Adipocyte (in vitro differentiated cells): ENCODE measurements at regions not wholly inside any gene's neighbourhood (a gene's known extent, or its start where the extent isn't known, plus 50 kb on each side); places are given as distances from the start of the nearest gene placed in this dataset.

Experiments
- DNase-seq: peaks from one replicate; pipeline ENCODE4 v3.0.0-alpha.2; 2015; ENCODE audit warnings: low read depth
- H3K27me3 ChIP-seq: replicated peaks from 2 replicates; pipeline ENCODE4 v1.7.0; 2013; ENCODE audit warnings: mild to moderate bottlenecking, low read length, moderate library complexity; ENCODE audit not compliant: control insufficient read depth, insufficient read depth
- H3K36me3 ChIP-seq: 2 replicates; pipeline ENCODE4 v1.7.0; 2013; ENCODE audit warnings: low read length, mild to moderate bottlenecking, moderate library complexity; ENCODE audit not compliant: control insufficient read depth, insufficient read depth, severe bottlenecking
- H3K4me1 ChIP-seq: 2 replicates; pipeline ENCODE4 v1.7.0; 2013; ENCODE audit warnings: mild to moderate bottlenecking, low read length, moderate library complexity; ENCODE audit not compliant: control insufficient read depth, insufficient read depth
- H3K4me3 ChIP-seq: 2 replicates; pipeline ENCODE4 v1.7.0; 2013; ENCODE audit warnings: mild to moderate bottlenecking, low read length, moderate library complexity
- H3K9ac ChIP-seq: 2 replicates; pipeline ENCODE4 v1.7.0; 2013; ENCODE audit warnings: mild to moderate bottlenecking, low read length, moderate library complexity
- H3K9me3 ChIP-seq: 2 replicates; pipeline ENCODE4 v1.7.0; 2013; ENCODE audit warnings: mild to moderate bottlenecking, low read length, moderate library complexity; ENCODE audit not compliant: control insufficient read depth

DNA sequence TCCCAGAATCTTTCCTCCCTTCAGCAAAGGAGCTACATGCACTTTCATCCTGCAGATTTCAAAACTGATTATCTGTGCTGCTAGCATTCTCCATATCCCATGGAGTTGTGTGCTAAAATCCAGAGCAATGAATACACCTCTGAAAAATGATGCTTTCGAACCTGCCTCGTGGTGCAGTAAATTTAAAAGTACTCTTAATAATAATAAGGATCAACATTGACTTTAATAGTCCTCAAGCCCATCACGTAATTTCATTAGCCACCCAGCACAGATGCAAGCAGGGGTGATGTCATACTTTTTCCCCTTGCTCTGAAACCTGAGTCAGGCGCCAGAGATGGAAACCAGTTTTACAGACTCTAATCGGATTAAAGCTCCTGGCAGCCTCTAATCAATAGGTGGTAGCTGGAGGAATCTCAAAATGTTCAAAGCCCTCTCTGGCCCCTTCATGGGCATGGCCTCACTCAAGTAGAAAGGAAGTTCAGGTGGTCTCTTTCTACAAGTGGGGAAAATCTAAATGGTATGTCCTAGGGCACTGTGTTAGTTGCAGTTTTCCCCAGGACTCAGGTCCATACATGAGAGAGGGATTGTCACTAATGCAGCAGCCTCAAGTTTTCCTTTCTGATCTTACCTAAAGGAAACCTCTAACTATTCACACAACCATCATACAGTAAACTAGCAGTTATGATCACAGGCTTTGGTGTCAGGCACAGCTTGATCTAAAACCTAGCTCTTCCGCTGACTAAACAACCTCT, 221.6 kb upstream of the SLC30A5 start:
- no peaks in the 10 kb centered on the region for H3K36me3 ChIP-seq
- no peak overlapping the region for H3K9ac ChIP-seq
- DNase-seq = peak; percentile 19
- H3K4me1 ChIP-seq = no peaks in the 10 kb centered on the region
- no peak overlapping the region for H3K4me3 ChIP-seq
- no peaks in the 10 kb centered on the region for H3K27me3 ChIP-seq
- H3K9me3 ChIP-seq = no peaks in the 10 kb centered on the region

DNA sequence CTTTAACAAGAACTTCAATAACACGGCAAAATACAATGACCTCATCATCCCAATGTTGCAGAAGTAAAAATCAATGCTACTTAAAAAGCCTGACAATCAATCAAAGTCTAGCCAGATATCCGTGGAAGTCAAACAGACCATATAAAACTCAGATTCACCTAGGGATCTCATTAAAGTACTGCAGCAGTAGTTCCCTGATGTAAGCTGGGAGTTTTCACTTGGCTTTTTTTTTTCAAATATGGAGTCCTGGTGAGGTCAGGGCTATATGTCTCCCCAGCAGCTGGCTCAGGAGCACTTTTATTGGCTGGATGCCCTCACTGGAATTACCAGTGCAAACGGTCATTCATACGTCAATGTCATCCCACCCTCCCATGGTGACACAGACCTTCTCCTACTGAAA, 220.6 kb upstream of the SLC30A5 start:
- Histone ChIP-seq H3K27me3 (no peaks in the 10 kb centered on the region), H3K4me1 (no peaks in the 10 kb centered on the region), H3K36me3 (no peaks in the 10 kb centered on the region), H3K9me3 (no peaks in the 10 kb centered on the region), H3K9ac (no peak overlapping the region), H3K4me3 (no peak overlapping the region)
- DNase-seq = no peak

DNA sequence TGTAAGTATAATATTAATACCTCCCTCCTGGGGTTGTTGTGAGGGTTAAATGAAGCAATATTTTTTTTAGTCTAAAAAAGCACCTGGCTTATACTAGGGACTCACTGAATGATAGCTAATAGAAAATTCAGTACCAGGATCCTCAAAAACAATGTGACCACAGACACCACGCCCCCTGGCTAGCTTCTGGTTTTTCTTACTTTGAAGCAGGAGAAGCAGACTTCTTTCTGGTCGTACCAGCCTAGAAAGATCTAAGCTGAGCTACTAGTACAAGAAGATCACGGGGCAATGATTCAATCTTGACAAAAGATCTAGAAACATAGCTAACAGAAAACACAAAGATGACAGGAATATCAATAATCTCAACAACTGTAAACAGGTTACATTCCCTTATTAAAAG, 218.5 kb upstream of the SLC30A5 start:
- no peaks in the 10 kb centered on the region for H3K27me3 ChIP-seq
- no peaks in the 10 kb centered on the region for H3K4me1 ChIP-seq
- no peak overlapping the region for H3K4me3 ChIP-seq
- no peaks in the 10 kb centered on the region for H3K36me3 ChIP-seq
- DNase-seq = no peak
- no peaks in the 10 kb centered on the region for H3K9me3 ChIP-seq
- no peak overlapping the region for H3K9ac ChIP-seq

DNA sequence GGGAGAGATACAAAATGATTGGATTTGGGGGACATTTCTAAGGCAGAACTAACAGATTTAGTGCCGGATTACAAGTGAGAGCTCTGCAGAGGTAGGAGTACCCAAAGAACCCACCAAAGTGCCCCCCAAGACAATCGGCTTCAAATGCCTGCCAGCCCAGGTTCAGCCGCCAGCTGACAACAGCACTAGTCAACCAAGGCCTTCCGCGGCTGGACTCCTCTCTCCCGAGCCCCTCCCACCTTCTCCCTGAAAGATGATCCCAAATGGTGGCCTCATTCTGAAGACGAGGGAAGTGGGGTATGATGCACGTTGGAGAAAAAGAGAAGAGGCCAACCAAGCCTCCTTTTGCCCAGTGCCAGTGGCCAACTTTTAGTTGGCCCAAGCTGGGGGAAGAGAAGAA, 210.4 kb upstream of the SLC30A5 start:
- Histone ChIP-seq H3K9ac (no peak overlapping the region), H3K27me3 (no peaks in the 10 kb centered on the region), H3K4me3 (no peak overlapping the region), H3K9me3 (no peaks in the 10 kb centered on the region), H3K4me1 (no peaks in the 10 kb centered on the region), H3K36me3 (no peaks in the 10 kb centered on the region)
- DNase-seq = no peak

DNA sequence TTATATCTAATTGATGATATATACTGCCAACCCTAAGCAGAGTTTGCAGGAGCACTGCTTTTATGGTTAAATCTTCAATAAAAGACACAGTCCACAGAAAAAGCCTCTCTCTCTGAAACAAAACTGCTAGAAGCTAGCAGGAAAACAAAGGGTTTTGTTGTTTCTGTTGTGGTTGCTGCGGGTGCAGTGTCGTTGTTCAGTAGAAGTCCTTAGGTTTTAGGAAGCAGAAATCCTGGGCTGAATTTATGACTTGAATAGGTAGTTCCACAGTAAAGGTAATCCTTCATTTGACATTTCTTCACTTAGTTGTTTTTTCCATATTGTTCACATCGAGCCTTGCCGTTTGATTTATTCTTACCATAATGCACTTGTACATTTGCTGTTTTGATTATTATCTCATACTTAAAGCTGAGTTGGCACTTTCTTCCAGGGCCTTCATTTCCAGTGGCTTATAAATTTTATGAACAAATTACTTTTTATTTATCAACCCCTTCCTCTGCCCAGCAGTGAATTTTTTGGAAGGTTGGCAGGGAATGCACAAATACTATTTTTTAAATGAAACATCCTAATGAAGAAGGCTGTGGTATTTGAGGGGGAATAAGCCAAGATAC, 209.6 kb upstream of the SLC30A5 start:
- DNase-seq = no peak
- H3K4me1 ChIP-seq = no peaks in the 10 kb centered on the region
- no peaks in the 10 kb centered on the region for H3K27me3 ChIP-seq
- H3K9ac ChIP-seq = no peak overlapping the region
- H3K36me3 ChIP-seq = no peaks in the 10 kb centered on the region
- no peak overlapping the region for H3K4me3 ChIP-seq
- H3K9me3 ChIP-seq = no peaks in the 10 kb centered on the region

DNA sequence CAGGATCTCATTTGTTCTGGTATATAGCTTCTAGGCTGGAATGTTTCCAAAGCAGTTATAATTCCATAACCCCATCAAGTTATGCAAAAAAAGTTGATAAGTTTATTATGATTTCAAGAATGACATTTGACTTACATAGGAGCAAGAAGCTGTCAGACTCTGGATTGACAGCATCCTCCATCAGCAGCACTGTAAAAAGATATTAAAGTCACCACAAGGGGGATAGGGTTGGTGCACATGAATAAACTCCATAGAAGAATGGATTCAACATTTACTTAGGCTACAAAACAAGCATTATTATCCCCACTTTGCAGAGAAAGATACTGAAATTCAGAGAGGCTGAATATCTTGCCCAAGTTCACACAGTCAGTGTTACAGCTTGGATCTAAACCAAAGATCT, 208.9 kb upstream of the SLC30A5 start:
- peaks cover 3% of the 10 kb centered on the region for H3K9me3 ChIP-seq
- no peak overlapping the region for H3K9ac ChIP-seq
- peak; percentile 32 for DNase-seq
- no peaks in the 10 kb centered on the region for H3K27me3 ChIP-seq
- H3K4me3 ChIP-seq = no peak overlapping the region
- H3K4me1 ChIP-seq = no peaks in the 10 kb centered on the region
- H3K36me3 ChIP-seq = no peaks in the 10 kb centered on the region

DNA sequence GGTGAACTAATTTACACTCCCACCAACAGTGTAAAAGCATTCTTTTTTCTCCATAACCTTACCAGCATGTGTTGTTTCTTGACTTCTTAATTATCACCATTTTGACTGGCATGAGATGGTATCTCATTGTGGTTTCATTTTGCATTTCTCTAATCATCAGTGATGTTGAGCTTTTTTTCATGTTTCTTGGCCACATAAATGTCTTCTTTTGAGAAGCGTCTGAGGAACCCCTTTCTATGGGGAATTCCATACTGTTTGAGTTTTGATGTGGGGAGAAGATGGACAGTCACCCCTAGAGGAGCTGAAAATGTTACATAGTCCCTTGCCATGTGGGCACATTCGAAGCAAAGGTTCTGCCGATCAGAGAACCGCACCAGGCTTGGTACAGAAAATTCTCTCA, 207.0 kb upstream of the SLC30A5 start:
- H3K9ac ChIP-seq = no peak overlapping the region
- no peak overlapping the region for H3K4me3 ChIP-seq
- H3K36me3 ChIP-seq = no peaks in the 10 kb centered on the region
- DNase-seq = no peak
- peaks cover 3% of the 10 kb centered on the region for H3K9me3 ChIP-seq
- no peaks in the 10 kb centered on the region for H3K4me1 ChIP-seq
- no peaks in the 10 kb centered on the region for H3K27me3 ChIP-seq

DNA sequence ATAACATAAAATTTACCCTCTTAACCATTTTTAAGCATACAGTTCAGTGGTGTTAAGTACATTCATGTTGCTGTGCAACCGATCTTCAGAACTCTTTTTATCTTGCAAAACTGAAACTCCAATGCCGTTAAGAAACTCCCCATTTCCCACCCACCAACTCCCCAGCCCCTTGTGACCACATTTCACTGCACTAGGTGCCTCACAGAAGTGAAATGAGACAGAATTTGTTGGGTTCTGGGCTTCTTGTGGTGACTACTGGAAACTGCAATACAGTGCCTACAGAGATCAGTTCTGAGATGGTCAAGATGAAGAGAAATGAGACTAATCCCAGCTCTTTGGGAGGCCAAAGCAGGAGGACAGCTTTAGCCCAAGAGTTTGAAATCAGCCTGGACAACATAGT, 202.1 kb upstream of the SLC30A5 start:
- no peaks in the 10 kb centered on the region for H3K27me3 ChIP-seq
- H3K4me3 ChIP-seq = no peak overlapping the region
- no peak for DNase-seq
- peaks cover 3% of the 10 kb centered on the region for H3K9me3 ChIP-seq
- H3K36me3 ChIP-seq = no peaks in the 10 kb centered on the region
- H3K4me1 ChIP-seq = peaks cover 5% of the 10 kb centered on the region
- no peak overlapping the region for H3K9ac ChIP-seq

DNA sequence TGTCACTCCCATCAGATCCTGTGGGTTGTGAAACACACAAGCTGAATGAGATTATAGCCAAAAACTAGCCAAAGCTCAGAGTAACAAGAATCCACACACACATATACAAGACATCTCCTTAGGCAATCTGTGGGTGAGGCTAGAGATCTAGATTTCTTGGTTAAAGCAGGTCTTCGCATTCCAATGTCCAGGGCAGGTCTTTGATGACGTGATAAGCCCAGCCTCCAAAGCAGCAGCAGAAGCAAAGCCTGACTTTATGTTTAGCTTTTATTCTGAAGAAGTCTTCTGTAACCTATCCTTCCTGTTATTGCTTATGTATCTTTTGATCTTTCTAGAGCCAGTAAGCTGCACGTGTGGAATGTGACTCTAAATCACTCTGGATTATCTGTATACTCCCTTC, 199.1 kb upstream of the SLC30A5 start:
- Histone ChIP-seq H3K36me3 (no peaks in the 10 kb centered on the region), H3K4me3 (no peak overlapping the region), H3K4me1 (peaks cover 24% of the 10 kb centered on the region), H3K27me3 (no peaks in the 10 kb centered on the region), H3K9me3 (no peaks in the 10 kb centered on the region), H3K9ac (no peak overlapping the region)
- peak; percentile 18 for DNase-seq

DNA sequence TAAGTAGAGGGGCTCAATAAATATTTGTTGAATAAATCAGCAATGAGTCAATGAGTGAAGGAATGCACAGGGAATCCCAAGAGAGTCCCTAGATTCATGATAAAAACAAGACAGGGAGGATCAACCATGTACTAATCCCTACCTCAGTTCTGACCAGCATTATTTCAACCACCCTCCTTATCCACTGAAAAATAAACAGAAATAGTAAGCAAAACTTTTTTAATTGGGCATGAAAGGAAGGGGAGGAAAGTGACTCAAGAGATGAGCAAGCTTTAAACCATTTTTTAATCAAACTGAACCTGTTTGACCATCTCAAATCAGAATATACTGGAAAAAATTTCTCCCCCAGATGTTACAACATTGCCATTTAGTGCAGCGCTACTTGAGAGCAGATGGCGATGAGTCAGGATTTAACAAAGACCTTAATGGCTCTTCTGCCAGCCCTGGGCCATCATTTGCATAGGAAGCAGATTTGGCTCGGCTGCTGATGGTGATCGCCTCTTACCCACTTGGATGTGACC, 194.8 kb upstream of the SLC30A5 start:
- peaks cover 28% of the 10 kb centered on the region for H3K4me1 ChIP-seq
- H3K27me3 ChIP-seq = no peaks in the 10 kb centered on the region
- H3K9me3 ChIP-seq = no peaks in the 10 kb centered on the region
- DNase-seq = peak; percentile 66
- H3K9ac ChIP-seq = peak overlapping the region; percentile 20
- peak overlapping the region; percentile 17 for H3K4me3 ChIP-seq
- no peaks in the 10 kb centered on the region for H3K36me3 ChIP-seq

DNA sequence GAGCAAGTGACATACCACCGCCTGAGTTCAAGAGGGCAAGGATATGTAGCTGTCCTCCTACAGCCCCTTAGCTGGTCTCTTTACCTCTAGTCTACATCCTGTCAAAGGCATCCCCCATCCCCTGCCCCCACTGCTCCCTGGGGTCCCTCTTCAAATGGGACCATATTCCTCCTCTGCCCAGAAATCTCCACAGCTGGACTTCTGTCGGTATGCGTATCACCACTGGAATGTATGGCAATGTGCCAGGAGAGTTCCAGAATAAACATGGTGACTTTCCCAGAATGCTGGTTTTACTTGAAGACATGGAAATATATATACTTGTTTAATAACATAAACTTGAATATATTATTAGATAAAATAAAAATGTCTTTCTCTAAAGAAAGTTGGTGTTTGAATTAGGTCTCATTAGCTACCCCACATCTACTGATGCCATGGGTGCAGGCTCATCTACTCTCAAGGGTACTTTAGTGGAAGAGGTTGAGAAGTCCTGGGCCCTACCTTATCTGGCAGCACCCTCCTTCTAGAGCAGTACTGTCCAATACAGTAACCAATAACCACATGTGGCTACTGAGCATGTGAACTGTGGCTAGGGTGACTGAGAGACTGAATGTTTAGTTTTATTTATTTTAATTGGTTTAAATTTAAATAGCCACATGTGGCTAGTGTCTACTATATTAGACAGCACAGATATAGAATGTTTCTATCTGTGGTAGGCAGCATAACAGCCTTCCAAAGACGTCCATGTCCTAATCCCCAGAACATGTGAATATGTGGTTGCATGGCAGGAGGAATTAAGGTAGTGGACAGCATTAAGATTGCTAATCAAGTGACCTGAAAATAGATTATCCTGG, 181.7 kb upstream of the SLC30A5 start:
- no peak overlapping the region for H3K4me3 ChIP-seq
- H3K4me1 ChIP-seq = no peaks in the 10 kb centered on the region
- H3K27me3 ChIP-seq = no peaks in the 10 kb centered on the region
- no peaks in the 10 kb centered on the region for H3K9me3 ChIP-seq
- no peak overlapping the region for H3K9ac ChIP-seq
- no peaks in the 10 kb centered on the region for H3K36me3 ChIP-seq
- peak; percentile 59 for DNase-seq
